ENCODE measurements at regions not wholly inside any gene's neighbourhood (a gene's known extent, or its start where the extent isn't known, plus 50 kb on each side); places are given as distances from the start of the nearest gene placed in this dataset.

DNA sequence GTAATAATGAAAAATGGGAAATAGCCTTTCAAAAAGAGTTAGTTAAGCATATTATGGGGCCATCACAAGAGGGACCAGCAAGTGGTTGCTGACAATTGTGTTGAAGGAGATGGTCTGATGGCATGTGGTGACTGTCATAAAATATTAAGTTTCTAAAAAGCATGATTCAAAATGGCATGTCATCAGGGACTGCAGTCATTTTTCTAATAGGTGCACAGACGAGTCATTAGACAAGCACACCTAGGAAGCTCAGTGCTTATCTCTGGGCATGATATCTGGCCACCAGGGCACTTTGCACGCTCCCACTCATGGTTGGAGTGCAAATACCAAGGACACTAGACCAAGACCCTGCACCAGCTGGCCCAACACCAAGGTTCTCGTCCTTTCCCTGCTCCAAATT lies 226.5 kb downstream of the ANKRD60 start:
- in situ Hi-C loops (cut with HindIII; ENCODE audit: low sequenced_read_pairs): no loop called here
- DNase-seq (ENCODE audit: low read depth, low spot score): no peak
- no peak overlapping the region for H3K4me3 ChIP-seq (ENCODE audit: low read depth, low read length)
- TF ChIP-seq, protein P1, sequence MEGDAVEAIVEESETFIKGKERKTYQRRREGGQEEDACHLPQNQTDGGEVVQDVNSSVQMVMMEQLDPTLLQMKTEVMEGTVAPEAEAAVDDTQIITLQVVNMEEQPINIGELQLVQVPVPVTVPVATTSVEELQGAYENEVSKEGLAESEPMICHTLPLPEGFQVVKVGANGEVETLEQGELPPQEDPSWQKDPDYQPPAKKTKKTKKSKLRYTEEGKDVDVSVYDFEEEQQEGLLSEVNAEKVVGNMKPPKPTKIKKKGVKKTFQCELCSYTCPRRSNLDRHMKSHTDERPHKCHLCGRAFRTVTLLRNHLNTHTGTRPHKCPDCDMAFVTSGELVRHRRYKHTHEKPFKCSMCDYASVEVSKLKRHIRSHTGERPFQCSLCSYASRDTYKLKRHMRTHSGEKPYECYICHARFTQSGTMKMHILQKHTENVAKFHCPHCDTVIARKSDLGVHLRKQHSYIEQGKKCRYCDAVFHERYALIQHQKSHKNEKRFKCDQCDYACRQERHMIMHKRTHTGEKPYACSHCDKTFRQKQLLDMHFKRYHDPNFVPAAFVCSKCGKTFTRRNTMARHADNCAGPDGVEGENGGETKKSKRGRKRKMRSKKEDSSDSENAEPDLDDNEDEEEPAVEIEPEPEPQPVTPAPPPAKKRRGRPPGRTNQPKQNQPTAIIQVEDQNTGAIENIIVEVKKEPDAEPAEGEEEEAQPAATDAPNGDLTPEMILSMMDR (IDR thresholded peaks at IDR 0.05; ENCODE audit: low read depth, low read length): no peak

DNA sequence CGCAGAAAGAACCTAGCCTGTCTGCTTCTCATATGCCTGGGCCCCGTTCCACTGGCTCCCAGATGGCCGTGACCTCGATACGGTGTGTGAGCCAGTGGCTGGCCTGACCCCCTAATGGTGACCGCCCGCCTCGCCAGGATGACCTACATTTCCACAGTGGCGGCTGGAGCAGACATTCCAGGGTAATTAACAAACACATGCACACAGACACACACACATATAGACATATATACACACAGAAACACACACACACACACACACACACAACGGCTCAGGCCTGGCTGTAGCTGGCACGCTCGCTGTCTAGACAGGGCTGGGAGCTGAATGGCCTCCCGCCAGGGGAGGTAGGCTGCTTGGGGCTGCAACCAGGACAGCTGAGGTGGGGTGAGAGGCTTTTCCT lies 227.1 kb downstream of the ANKRD60 start:
- no peak overlapping the region for H3K4me3 ChIP-seq (ENCODE audit: low read depth, low read length)
- no peak for DNase-seq (ENCODE audit: low read depth, low spot score)
- in situ Hi-C loops (cut with HindIII; ENCODE audit: low sequenced_read_pairs): no loop called here
- TF ChIP-seq, protein P1 (IDR thresholded peaks at IDR 0.05; ENCODE audit: low read depth, low read length): no peak

DNA sequence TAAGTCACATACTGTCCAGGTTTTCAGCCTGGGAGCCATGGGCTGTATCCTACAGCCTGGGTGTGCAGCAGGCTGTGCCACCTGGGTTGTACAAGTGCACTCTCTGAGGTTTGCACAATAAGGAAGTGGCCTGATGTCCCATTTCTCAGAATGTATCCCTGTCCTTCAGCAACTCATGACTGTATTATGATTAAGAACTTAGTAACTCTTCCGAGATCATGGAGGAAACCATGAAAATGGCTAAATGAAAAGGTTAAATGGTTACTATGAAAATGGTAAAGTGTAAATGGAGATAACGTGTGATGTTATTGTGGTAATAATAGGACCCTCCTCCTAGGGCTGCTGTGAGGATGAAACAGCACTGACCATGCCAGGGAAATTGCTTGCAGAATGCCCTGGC lies 227.6 kb downstream of the ANKRD60 start:
- DNase-seq (ENCODE audit: low read depth, low spot score): no peak
- TF ChIP-seq, protein P1 (IDR thresholded peaks at IDR 0.05; ENCODE audit: low read depth, low read length): no peak
- no peak overlapping the region for H3K4me3 ChIP-seq (ENCODE audit: low read depth, low read length)
- in situ Hi-C loops (cut with HindIII; ENCODE audit: low sequenced_read_pairs): no loop called here

DNA sequence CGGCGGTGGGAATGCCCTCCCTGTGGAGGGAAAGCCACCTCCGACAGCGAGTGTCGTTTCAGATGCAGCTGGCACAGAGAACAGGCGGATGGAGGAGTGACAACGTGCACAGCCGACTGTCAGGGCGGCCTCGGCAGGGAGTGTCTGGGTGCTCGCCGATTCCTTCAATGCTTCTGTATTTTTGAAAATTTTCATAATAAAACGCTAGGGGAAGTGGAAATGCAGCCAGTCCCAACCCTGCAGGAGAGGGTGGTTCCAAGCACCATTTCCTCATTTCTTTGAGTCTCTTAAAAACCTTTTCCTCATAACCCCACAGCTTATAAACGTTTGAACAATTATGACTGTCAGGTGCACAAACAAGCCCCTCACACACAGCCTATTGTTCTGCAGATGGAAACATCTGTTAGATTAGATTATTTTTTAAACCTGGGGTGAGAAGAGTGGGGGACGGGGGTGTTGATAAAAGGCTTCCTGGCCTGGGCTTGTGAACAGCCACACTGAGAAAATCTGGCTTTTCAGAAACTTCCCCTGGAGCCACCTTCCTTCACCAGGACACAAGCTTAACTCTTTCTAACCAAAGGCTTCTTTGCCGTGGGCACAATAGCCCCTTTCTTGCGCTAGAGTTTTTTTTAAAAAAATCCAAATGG lies 228.9 kb downstream of the ANKRD60 start:
- TF ChIP-seq, protein P1 (IDR thresholded peaks at IDR 0.05; ENCODE audit: low read depth, low read length): no peak
- DNase-seq (ENCODE audit: low read depth, low spot score): no peak
- in situ Hi-C loops (cut with HindIII; ENCODE audit: low sequenced_read_pairs): no loop called here
- no peak overlapping the region for H3K4me3 ChIP-seq (ENCODE audit: low read depth, low read length)

DNA sequence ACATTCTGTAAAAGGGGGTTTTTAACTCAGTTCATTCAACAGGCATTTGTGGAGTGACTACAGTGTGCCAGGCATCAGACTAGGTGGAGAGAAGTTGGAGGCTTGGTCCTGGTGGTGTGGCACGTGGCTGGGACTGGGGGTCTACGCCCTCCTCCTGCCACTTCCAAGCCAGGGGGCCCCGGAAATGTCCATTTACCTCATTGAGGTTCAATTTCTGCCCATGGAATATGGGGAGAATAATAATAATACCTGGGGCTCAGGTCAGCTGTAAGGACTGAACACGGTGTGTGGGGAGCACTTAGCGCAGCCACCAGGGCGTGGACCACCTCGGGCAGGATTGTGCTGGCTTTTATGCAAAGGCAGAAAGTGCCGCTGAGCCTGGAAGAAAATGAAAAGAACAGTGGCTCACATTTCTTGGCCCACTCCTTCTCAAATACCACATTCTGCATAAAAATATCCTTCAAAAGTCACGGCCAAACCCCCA lies 229.4 kb downstream of the ANKRD60 start:
- TF ChIP-seq, protein P1 (IDR thresholded peaks at IDR 0.05; ENCODE audit: low read depth, low read length): no peak
- no peak for DNase-seq (ENCODE audit: low read depth, low spot score)
- H3K4me3 ChIP-seq (ENCODE audit: low read depth, low read length): no peak overlapping the region
- in situ Hi-C loops (cut with HindIII; ENCODE audit: low sequenced_read_pairs): no loop called here

DNA sequence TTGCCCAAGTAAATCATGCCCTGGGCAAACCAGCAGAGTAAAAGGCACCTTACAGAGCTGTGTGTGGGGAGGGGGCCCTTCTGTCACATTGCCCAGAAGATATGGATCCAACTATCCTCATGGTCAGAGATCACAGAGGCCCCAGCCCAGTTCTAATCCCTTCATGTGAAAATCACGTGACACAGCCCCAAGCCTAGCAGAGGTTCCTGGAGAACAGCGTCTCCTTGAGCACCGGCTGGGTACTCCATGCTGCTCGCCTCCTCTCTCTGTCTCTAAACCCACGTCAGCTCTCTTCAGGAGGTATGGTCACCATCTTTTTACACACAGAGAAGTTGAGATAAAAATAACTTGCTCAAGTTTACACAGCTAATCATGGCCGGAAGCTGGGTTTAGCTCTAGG lies 230.2 kb downstream of the ANKRD60 start:
- in situ Hi-C loops (cut with HindIII; ENCODE audit: low sequenced_read_pairs): no loop called here
- H3K4me3 ChIP-seq (ENCODE audit: low read depth, low read length): no peak overlapping the region

More for the DNA sequence above, 230.2 kb downstream of the ANKRD60 start:
- TF ChIP-seq, protein P1 (IDR thresholded peaks at IDR 0.05; ENCODE audit: low read depth, low read length): no peak
- no peak for DNase-seq (ENCODE audit: low read depth, low spot score)
